HL-60 (cell line): ENCODE measurements at regions not wholly inside any gene's neighbourhood (a gene's known extent, or its start where the extent isn't known, plus 50 kb on each side); places are given as distances from the start of the nearest gene placed in this dataset.

ENCODE experiments used
- DNase-seq, 2 experiments: peaks; one replicate each; pipeline ENCODE4 v3.0.0-alpha.2; 2010 to 2020; ENCODE audit warnings: low read depth in 1 of 2, low spot score in 1 of 2
- H3K27ac ChIP-seq: fragments of 250-450 bp; sonication (Bioruptor Pico); replicated peaks from 2 replicates; pipeline ENCODE4 v1.5.1; 2020; ENCODE audit warnings: mild to moderate bottlenecking, moderate library complexity
- H3K27me3 ChIP-seq: fragments of 250-450 bp; sonication (Bioruptor Pico); 2 replicates; pipeline ENCODE4 v1.5.1; 2021; ENCODE audit warnings: mild to moderate bottlenecking, moderate library complexity; ENCODE audit not compliant: insufficient read depth, poor library complexity, severe bottlenecking
- H3K4me3 ChIP-seq: replicated peaks from 2 replicates; pipeline ENCODE4 v1.5.1; 2011; ENCODE audit warnings: mild to moderate bottlenecking, control low read depth, low read length; ENCODE audit not compliant: insufficient read depth
- CTCF ChIP-seq: IDR thresholded peaks from one replicate; pipeline ENCODE4 v1.5.1; 2011; ENCODE audit warnings: low read length, control low read depth, inconsistent platforms; ENCODE audit not compliant: insufficient read depth
- GABPA ChIP-seq: IDR thresholded peaks from 2 replicates; pipeline ENCODE4 v1.6.1; 2012; ENCODE audit warnings: low read depth
- POLR2AphosphoS5 ChIP-seq: IDR thresholded peaks from 2 replicates; pipeline ENCODE4 v1.6.1; 2012; ENCODE audit warnings: low read depth
- REST ChIP-seq: IDR thresholded peaks from 2 replicates; pipeline ENCODE4 v1.6.1; 2012; ENCODE audit warnings: low read depth; ENCODE audit not compliant: insufficient replicate concordance
- SPI1 ChIP-seq: IDR thresholded peaks from 2 replicates; pipeline ENCODE4 v1.6.1; 2012; ENCODE audit warnings: low read depth, mild to moderate bottlenecking, borderline replicate concordance

GRCh38 chr4:123163501-123163900 is 233.1 kb upstream of the SPRY1 start:
- TF ChIP-seq POLR2AphosphoS5, result no peak
- TF ChIP-seq SPI1, result peak; percentile 21; the same call in 1 of the 2 replicates
- Histone ChIP-seq H3K4me3 (no peak overlapping the region), H3K27me3 (no peaks in the 10 kb centered on the region), H3K27ac (no peak overlapping the region; the same call in 1 of the 2 replicates)
- peak; percentile 11 to 59 for DNase-seq

- TF ChIP-seq POLR2AphosphoS5 (no peak), REST (no peak), GABPA (no peak), SPI1 (no peak), CTCF (no peak)
- Histone ChIP-seq H3K27ac (no peak overlapping the region), H3K27me3 (no peaks in the 10 kb centered on the region), H3K4me3 (no peak overlapping the region)
- no peak for DNase-seq
Observed at GRCh38 chr4:123166023-123166422, 230.6 kb upstream of the SPRY1 start.

- no peak for DNase-seq
- no peak for TF ChIP-seq SPI1
- TF ChIP-seq CTCF, result no peak
- no peak for TF ChIP-seq REST
- no peak for TF ChIP-seq GABPA
- TF ChIP-seq POLR2AphosphoS5, result no peak
- Histone ChIP-seq H3K4me3 (no peak overlapping the region), H3K27ac (no peak overlapping the region), H3K27me3 (no peaks in the 10 kb centered on the region)
Observed at GRCh38 chr4:123167931-123168330, 228.7 kb upstream of the SPRY1 start.

GRCh38 chr4:123168812-123169211 is 227.8 kb upstream of the SPRY1 start:
- TF ChIP-seq SPI1, result no peak
- no peak for TF ChIP-seq CTCF
- no peak for TF ChIP-seq REST
- TF ChIP-seq GABPA, result no peak
- TF ChIP-seq POLR2AphosphoS5, result no peak
- Histone ChIP-seq H3K4me3 (no peak overlapping the region), H3K27me3 (no peaks in the 10 kb centered on the region), H3K27ac (no peak overlapping the region)
- DNase-seq, result no peak
